Endothelial cell of umbilical vein (primary cell): ENCODE measurements at regions not wholly inside any gene's neighbourhood (a gene's known extent, or its start where the extent isn't known, plus 50 kb on each side); places are given as distances from the start of the nearest gene placed in this dataset.
A peak's percentile ranks its signal among the peaks of the same experiment; 100 is the strongest.
"Not testable (repeated sequence)": the region's sequence is repeated elsewhere in the genome, so short reads cannot be mapped to it uniquely, and the experiment has no call there.

Source experiments
- BruUV-seq: library from RNA; stranded (reverse); fragments of 400-500 nt; replicated peaks from 2 replicates; lab custom pipeline; 2021; lab: Mats Ljungman, UMichigan
- CTCF ChIA-PET: fragments of 300-600, 350-600 bp; sonication (Branson Sonifier 250); formaldehyde crosslinking; loops from one replicate; lab custom pipeline; 2021; ENCODE audit warnings: antibody characterized with exemption, inconsistent platforms; lab: Charles Lee
- POLR2A ChIA-PET: fragments of 300-600, 350-600 bp; sonication (Branson Sonifier 250); formaldehyde crosslinking; loops from one replicate; lab custom pipeline; 2021; ENCODE audit warnings: antibody characterized with exemption, inconsistent platforms; lab: Charles Lee
- DNase-seq: peaks from one replicate; pipeline ENCODE4 v3.0.0-alpha.2; 2011; ENCODE audit warnings: low read depth, low spot score
- FAIRE-seq: peaks from 2 replicates; lab custom pipeline; 2011; peaks lifted over from hg19 to GRCh38; lab: Jason Lieb, UNC
- H2AFZ ChIP-seq: 2 replicates; pipeline ENCODE4 v1.6.0; 2012; ENCODE audit warnings: low read depth, low read length, control low read depth, inconsistent platforms
- H3K27ac ChIP-seq: 2 replicates; pipeline ENCODE4 v1.5.1; 2011; ENCODE audit warnings: low read depth, mild to moderate bottlenecking, control low read depth, low read length, moderate library complexity; ENCODE audit not compliant: insufficient read depth
- H3K27me3 ChIP-seq, 2 experiments: 2 replicates each; pipeline versions ENCODE4 v1.6.0 to v1.6.1; 2011; ENCODE audit warnings: low read length in 2 of 2, mixed read lengths in 1 of 2; ENCODE audit not compliant: control insufficient read depth in 2 of 2, insufficient read depth in 2 of 2
- H3K36me3 ChIP-seq, 2 experiments: 2 replicates in 1 of 2; 3 replicates in 1 of 2; pipeline ENCODE4 v1.5.1; 2011; ENCODE audit warnings: low read length in 2 of 2, mild to moderate bottlenecking in 1 of 2, moderate library complexity in 1 of 2; ENCODE audit not compliant: control insufficient read depth in 2 of 2, insufficient read depth in 2 of 2; ENCODE audit errors: extremely low read depth in 1 of 2
- H3K4me1 ChIP-seq: 3 replicates; pipeline ENCODE4 v1.5.1; 2011; ENCODE audit warnings: mild to moderate bottlenecking, low read length; ENCODE audit not compliant: control insufficient read depth, insufficient read depth; ENCODE audit errors: extremely low read depth
- H3K4me2 ChIP-seq: 2 replicates; pipeline ENCODE4 v1.6.1; 2011; ENCODE audit warnings: low read length, control low read depth, mixed read lengths; ENCODE audit not compliant: insufficient read depth
- H3K4me3 ChIP-seq, 3 experiments: fragments of 200-600 bp in 1 of 3; sonication (generic), shearing (Covaris generic) in 1 of 3; replicated peaks in 1 of 3; 2 replicates each; pipeline ENCODE4 v1.5.1; 2011 to 2016; ENCODE audit warnings: control low read depth in 3 of 3, low read length in 3 of 3, mild to moderate bottlenecking in 2 of 3, inconsistent platforms in 1 of 3, low read depth in 1 of 3, moderate library complexity in 1 of 3; ENCODE audit not compliant: insufficient read depth in 1 of 3
- H3K79me2 ChIP-seq: 2 replicates; pipeline ENCODE4 v1.6.0; 2012; ENCODE audit warnings: low read length, inconsistent platforms; ENCODE audit not compliant: control insufficient read depth, insufficient read depth
- H3K9ac ChIP-seq: replicated peaks from 2 replicates; pipeline ENCODE3; 2011; ENCODE audit warnings: low read length, control low read depth; ENCODE audit not compliant: insufficient read depth; ENCODE audit errors: extremely low read depth
- H3K9me1 ChIP-seq: replicated peaks from 3 replicates; pipeline ENCODE4 v1.6.0; 2011; ENCODE audit warnings: mild to moderate bottlenecking, low read length; ENCODE audit not compliant: control insufficient read depth, insufficient read depth; ENCODE audit errors: extremely low read depth
- H3K9me3 ChIP-seq: replicated peaks from 2 replicates; pipeline ENCODE4 v1.5.1; 2012; ENCODE audit warnings: low read length, inconsistent platforms; ENCODE audit not compliant: control insufficient read depth, insufficient read depth
- H4K20me1 ChIP-seq: replicated peaks from 2 replicates; pipeline ENCODE3; 2011; ENCODE audit warnings: mild to moderate bottlenecking, low read length; ENCODE audit not compliant: control insufficient read depth, insufficient read depth; ENCODE audit errors: extremely low read depth
- EZH2 ChIP-seq: IDR thresholded peaks from 2 replicates; pipeline ENCODE4 v1.6.1; 2012; ENCODE audit warnings: borderline replicate concordance, low read depth, mild to moderate bottlenecking, moderate library complexity, low read length, inconsistent platforms; ENCODE audit not compliant: severe bottlenecking
- FOS ChIP-seq: IDR thresholded peaks from 2 replicates; pipeline ENCODE4 v1.6.1; 2011; ENCODE audit warnings: mild to moderate bottlenecking, low read length, moderate library complexity, borderline replicate concordance; ENCODE audit not compliant: insufficient read depth
- GATA2 ChIP-seq: IDR thresholded peaks from 2 replicates; pipeline ENCODE4 v1.7.0; 2011; ENCODE audit warnings: low read depth, mild to moderate bottlenecking, moderate library complexity, mixed read lengths, low read length; ENCODE audit not compliant: insufficient read length, insufficient read depth
- JUN ChIP-seq: IDR thresholded peaks from 2 replicates; pipeline ENCODE4 v1.6.1; 2011; ENCODE audit warnings: borderline replicate concordance, low read depth; ENCODE audit not compliant: insufficient read length, insufficient read depth
- POLR2AphosphoS5 ChIP-seq: IDR thresholded peaks from 2 replicates; pipeline ENCODE4 v1.6.1; 2012; ENCODE audit warnings: low read depth, mild to moderate bottlenecking, control low read depth, low read length, moderate library complexity; ENCODE audit not compliant: insufficient read depth
- dilution Hi-C: fragments of 300-500 bp; cut with MboI; formaldehyde crosslinking; loops from one replicate; pipeline ENCODE4 v1.15.0; 2019; ENCODE audit warnings: low sequenced_read_pairs; ENCODE audit not compliant: extremely low pct_ligation_motif_present
- intact Hi-C: fragments of 100-400 bp; cut with micrococcal nuclease; formaldehyde crosslinking; loops from one replicate; pipeline ENCODE4 v1.10.0; 2022
- TF ChIP-seq, protein P1 (sequence below): IDR thresholded peaks from 2 replicates; pipeline ENCODE4 v1.6.1; 2011; ENCODE audit not compliant: insufficient read depth, insufficient read length

DNA sequence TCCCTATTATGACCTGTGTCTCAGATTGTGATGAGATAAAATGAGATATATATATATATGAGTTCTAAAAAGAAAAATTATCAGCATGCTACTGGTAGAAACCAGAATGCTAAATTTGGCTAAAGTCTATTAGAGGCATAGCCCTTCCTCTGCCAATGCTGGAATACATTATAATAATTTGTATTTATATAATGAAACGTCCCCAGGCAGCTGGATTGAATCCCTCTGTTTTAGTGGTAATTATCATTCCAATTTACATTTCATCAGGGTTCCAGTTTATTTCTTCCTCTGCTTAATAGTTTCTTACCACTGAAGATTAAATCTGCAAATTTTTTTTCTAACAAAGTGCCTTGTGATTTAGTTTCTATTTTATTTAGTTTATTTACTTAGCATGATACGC, 71.8 kb upstream of the ABI1 start:
- H4K20me1 ChIP-seq: no peaks in the 10 kb centered on the region
- DNase-seq (no peak), FAIRE-seq (no peak)
- BruUV-seq: no TSS peak
- H3K4me3 ChIP-seq: no peak overlapping the region
- POLR2A ChIA-PET: no interaction called here
- no peaks in the 10 kb centered on the region for H3K9me3 ChIP-seq
- CTCF ChIA-PET: no interaction called here
- H3K9me1 ChIP-seq: no peaks in the 10 kb centered on the region
- no peak overlapping the region for H3K9ac ChIP-seq
- TF ChIP-seq POLR2AphosphoS5: no peak
- no peak for TF ChIP-seq FOS
- H3K27me3 ChIP-seq: no peaks in the 10 kb centered on the region
- dilution Hi-C loops (no loop called here), intact Hi-C loops (no loop called here)
- H3K4me1 ChIP-seq: no peaks in the 10 kb centered on the region
- H3K27ac ChIP-seq: no peak overlapping the region
- no peak overlapping the region for H2AFZ ChIP-seq
- H3K36me3 ChIP-seq: no peaks in the 10 kb centered on the region
- no peak overlapping the region for H3K4me2 ChIP-seq
- H3K79me2 ChIP-seq: no peaks in the 10 kb centered on the region

DNA sequence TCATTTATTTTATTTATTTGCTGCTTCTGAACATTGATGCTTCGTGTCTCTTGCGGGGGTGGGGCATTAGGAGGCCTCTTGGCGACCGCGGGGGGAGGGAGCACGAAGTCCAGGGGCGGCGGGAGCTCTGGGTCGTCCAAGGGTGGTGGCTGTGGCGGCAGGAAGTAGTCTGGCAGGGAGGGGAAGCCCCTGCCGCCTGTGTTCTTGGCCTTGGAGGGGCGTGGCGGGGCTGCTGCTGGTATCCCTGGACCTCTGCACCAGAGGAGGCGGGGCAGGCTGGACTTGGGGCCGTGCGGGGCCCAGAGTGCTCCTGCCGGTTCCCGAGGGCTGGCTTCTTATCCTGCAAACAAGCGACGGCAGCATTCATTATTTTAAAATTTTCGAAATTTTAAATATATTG, 70.5 kb upstream of the ABI1 start:
- H3K9me1 ChIP-seq: no peaks in the 10 kb centered on the region
- FAIRE-seq: no peak
- H2AFZ ChIP-seq: peak overlapping the region; percentile 83
- ChIA-PET POLR2A (no interaction called here), CTCF (no interaction called here)
- dilution Hi-C loops: no loop called here
- BruUV-seq: no TSS peak
- H3K4me1 ChIP-seq: no peaks in the 10 kb centered on the region
- no peak overlapping the region for H3K4me2 ChIP-seq
- no peaks in the 10 kb centered on the region for H3K9me3 ChIP-seq
- H3K9ac ChIP-seq: no peak overlapping the region
- TF ChIP-seq GATA2 (no peak), JUN (no peak), EZH2 (no peak), POLR2AphosphoS5 (no peak), FOS (no peak)
- TF ChIP-seq, protein P1, sequence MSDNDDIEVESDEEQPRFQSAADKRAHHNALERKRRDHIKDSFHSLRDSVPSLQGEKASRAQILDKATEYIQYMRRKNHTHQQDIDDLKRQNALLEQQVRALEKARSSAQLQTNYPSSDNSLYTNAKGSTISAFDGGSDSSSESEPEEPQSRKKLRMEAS: no peak
- H4K20me1 ChIP-seq: no peaks in the 10 kb centered on the region
- DNase-seq: no peak
- no peak overlapping the region for H3K4me3 ChIP-seq
- no peak overlapping the region for H3K27ac ChIP-seq
- intact Hi-C loops: no loop called here
- no peaks in the 10 kb centered on the region for H3K79me2 ChIP-seq
- no peaks in the 10 kb centered on the region for H3K27me3 ChIP-seq
- no peaks in the 10 kb centered on the region for H3K36me3 ChIP-seq

DNA sequence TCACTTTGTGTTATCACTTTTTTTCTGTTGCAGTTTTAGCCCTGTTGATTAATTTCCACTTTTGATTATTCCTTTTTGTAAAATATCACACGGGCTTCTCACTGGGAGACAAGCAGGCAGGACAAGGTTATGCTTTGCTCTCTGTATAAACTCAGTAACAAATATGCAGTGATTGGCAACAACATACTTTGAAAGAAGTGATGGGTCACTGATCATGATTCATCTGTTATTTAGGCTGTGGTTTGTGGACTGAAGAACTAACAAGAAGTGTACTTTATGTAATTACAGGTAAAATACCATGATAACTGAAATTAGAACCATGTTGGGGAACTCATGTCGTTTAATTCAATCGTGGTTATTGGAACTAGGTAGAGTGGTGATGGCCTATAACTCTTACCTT, 62.1 kb upstream of the ABI1 start:
- H3K9ac ChIP-seq, H3K27ac ChIP-seq, H3K9me1 ChIP-seq, DNase-seq, H3K36me3 ChIP-seq, H3K9me3 ChIP-seq, H3K4me3 ChIP-seq, CTCF ChIA-PET, dilution Hi-C loops, H3K79me2 ChIP-seq, intact Hi-C loops, H3K4me2 ChIP-seq, H3K4me1 ChIP-seq, POLR2A ChIA-PET, FAIRE-seq, BruUV-seq, H2AFZ ChIP-seq, H4K20me1 ChIP-seq, H3K27me3 ChIP-seq: not testable (repeated sequence)
